H9 (cell line): ENCODE measurements at regions not wholly inside any gene's neighbourhood (a gene's known extent, or its start where the extent isn't known, plus 50 kb on each side); places are given as distances from the start of the nearest gene placed in this dataset.

Experiments used
- DNase-seq: peaks from one replicate; pipeline ENCODE4 v3.0.0-alpha.2; 2017
- H2AFZ ChIP-seq: one replicate; pipeline ENCODE4 v1.6.1; 2013; ENCODE audit warnings: mild to moderate bottlenecking, low read length, control low read depth, moderate library complexity
- H2AK5ac ChIP-seq: 2 replicates; pipeline ENCODE4 v1.6.1; 2013; ENCODE audit warnings: low read length, control low read depth, mixed read lengths; ENCODE audit not compliant: insufficient read length
- H2BK120ac ChIP-seq: one replicate; pipeline ENCODE4 v1.6.1; 2013; ENCODE audit warnings: low read depth, mild to moderate bottlenecking, low read length, control low read depth, inconsistent platforms; ENCODE audit not compliant: poor library complexity, severe bottlenecking
- H2BK12ac ChIP-seq: 2 replicates; pipeline ENCODE4 v1.6.1; 2013; ENCODE audit warnings: low read length, control low read depth, mixed read lengths, low read depth; ENCODE audit not compliant: insufficient read length
- H2BK15ac ChIP-seq: 2 replicates; pipeline ENCODE4 v1.6.1; 2013; ENCODE audit warnings: low read depth, low read length, control low read depth
- H2BK20ac ChIP-seq: one replicate; pipeline ENCODE4 v1.6.1; 2013; ENCODE audit warnings: low read depth, mild to moderate bottlenecking, low read length, control low read depth, inconsistent platforms; ENCODE audit not compliant: poor library complexity, severe bottlenecking
- H2BK5ac ChIP-seq: 2 replicates; pipeline ENCODE4 v1.6.1; 2013; ENCODE audit warnings: low read length, control low read depth, mixed read lengths; ENCODE audit not compliant: insufficient read length
- H3K14ac ChIP-seq: 2 replicates; pipeline ENCODE4 v1.6.1; 2013; ENCODE audit warnings: low read length, control low read depth; ENCODE audit not compliant: insufficient read depth
- H3K18ac ChIP-seq: 2 replicates; pipeline ENCODE4 v1.6.1; 2013; ENCODE audit warnings: low read depth, mild to moderate bottlenecking, mixed read lengths, low read length, control low read depth; ENCODE audit not compliant: insufficient read length
- H3K23ac ChIP-seq: 2 replicates; pipeline ENCODE4 v1.6.1; 2013; ENCODE audit warnings: low read length, control low read depth, mixed read lengths, low read depth; ENCODE audit not compliant: insufficient read length
- H3K23me2 ChIP-seq: 2 replicates; pipeline ENCODE4 v1.6.1; 2013; ENCODE audit warnings: low read depth, mild to moderate bottlenecking, mixed read lengths, low read length, control low read depth; ENCODE audit not compliant: insufficient read length, poor library complexity, severe bottlenecking
- H3K27ac ChIP-seq: 2 replicates; pipeline ENCODE4 v1.5.1; 2013; ENCODE audit warnings: low read length, control low read depth, mixed read lengths, low read depth; ENCODE audit not compliant: insufficient read length
- H3K27me3 ChIP-seq: 2 replicates; pipeline ENCODE4 v1.6.1; 2013; ENCODE audit warnings: low read length, control low read depth, inconsistent platforms; ENCODE audit not compliant: insufficient read depth
- H3K4ac ChIP-seq: 2 replicates; pipeline ENCODE4 v1.6.1; 2013; ENCODE audit warnings: low read depth, mild to moderate bottlenecking, control low read depth, inconsistent platforms, low read length, moderate library complexity
- H3K4me1 ChIP-seq: 2 replicates; pipeline ENCODE4 v1.6.1; 2013; ENCODE audit warnings: low read length, control low read depth, inconsistent platforms; ENCODE audit not compliant: insufficient read depth
- H3K4me2 ChIP-seq: 2 replicates; pipeline ENCODE4 v1.6.1; 2013; ENCODE audit warnings: low read length, control low read depth, mixed read lengths; ENCODE audit not compliant: insufficient read length, insufficient read depth
- H3K56ac ChIP-seq: 2 replicates; pipeline ENCODE4 v1.6.1; 2013; ENCODE audit warnings: low read depth, mild to moderate bottlenecking, mixed read lengths, low read length, control low read depth; ENCODE audit not compliant: insufficient read length
- H3K79me1 ChIP-seq: 2 replicates; pipeline ENCODE4 v1.6.1; 2013; ENCODE audit warnings: low read depth, mild to moderate bottlenecking, moderate library complexity, low read length, control low read depth, inconsistent platforms; ENCODE audit not compliant: insufficient read depth, poor library complexity, severe bottlenecking
- H3K79me2 ChIP-seq: 2 replicates; pipeline ENCODE4 v1.6.1; 2013; ENCODE audit warnings: low read length, control low read depth, inconsistent platforms; ENCODE audit not compliant: insufficient read depth
- H3K9ac ChIP-seq: 2 replicates; pipeline ENCODE4 v1.6.1; 2013; ENCODE audit warnings: low read length, control low read depth, mixed read lengths; ENCODE audit not compliant: insufficient read length; ENCODE audit errors: extremely low read depth
- H3K9me3 ChIP-seq: one replicate; pipeline ENCODE4 v1.6.1; 2013; ENCODE audit warnings: low read depth, low read length, inconsistent platforms; ENCODE audit not compliant: control insufficient read depth
- H3T11ph ChIP-seq: one replicate; pipeline ENCODE4 v1.6.1; 2013; ENCODE audit warnings: mild to moderate bottlenecking, low read length, control low read depth, inconsistent platforms
- H4K20me1 ChIP-seq: one replicate; pipeline ENCODE4 v1.6.1; 2013; ENCODE audit not compliant: control insufficient read depth, insufficient read length, insufficient read depth
- H4K5ac ChIP-seq: 2 replicates; pipeline ENCODE4 v1.6.1; 2013; ENCODE audit warnings: low read depth, mild to moderate bottlenecking, mixed read lengths, low read length, control low read depth; ENCODE audit not compliant: insufficient read length
- H4K8ac ChIP-seq: replicated peaks from 2 replicates; pipeline ENCODE4 v1.6.1; 2013; ENCODE audit warnings: low read length, control low read depth, mixed read lengths, low read depth; ENCODE audit not compliant: insufficient read length
- H4K91ac ChIP-seq: 2 replicates; pipeline ENCODE4 v1.6.1; 2013; ENCODE audit warnings: low read depth, mild to moderate bottlenecking, moderate library complexity, mixed read lengths, low read length, control low read depth; ENCODE audit not compliant: insufficient read length
- H3K27ac Mint-ChIP-seq, 3 experiments: 2 replicates in 2 of 3; 3 replicates in 1 of 3; pipeline ENCODE4 v1.8.0; 2020 to 2021; ENCODE audit warnings: mixed read lengths in 3 of 3, mild to moderate bottlenecking in 1 of 3, moderate library complexity in 1 of 3
- H3K27me3 Mint-ChIP-seq: 2 replicates; pipeline ENCODE4 v1.8.0; 2021; ENCODE audit warnings: low read depth, mild to moderate bottlenecking, moderate library complexity, mixed read lengths
- H3K36me3 Mint-ChIP-seq, 3 experiments: 2 replicates in 2 of 3; 3 replicates in 1 of 3; pipeline ENCODE4 v1.8.0; 2020 to 2021; ENCODE audit warnings: low read depth in 3 of 3, mixed read lengths in 3 of 3; ENCODE audit not compliant: insufficient read depth in 1 of 3
- H3K4me1 Mint-ChIP-seq, 2 experiments: 2 replicates each; pipeline ENCODE4 v1.8.0; 2020; ENCODE audit warnings: mixed read lengths in 2 of 2
- H3K4me3 Mint-ChIP-seq, 2 experiments: 2 replicates in 1 of 2; 3 replicates in 1 of 2; pipeline ENCODE4 v1.8.0; 2020 to 2021; ENCODE audit warnings: mild to moderate bottlenecking in 2 of 2, mixed read lengths in 2 of 2, moderate library complexity in 1 of 2
- H3K9me3 Mint-ChIP-seq, 2 experiments: 2 replicates in 1 of 2; 3 replicates in 1 of 2; pipeline ENCODE4 v1.8.0; 2020; ENCODE audit warnings: mild to moderate bottlenecking in 2 of 2, mixed read lengths in 2 of 2, moderate library complexity in 1 of 2
- WGBS: extraction: QIAGEN DNeasy Blood & Tissue Kit; methylation state at CpG from one replicate; pipeline ENCODE4 v1.1.7; 2013; ENCODE audit warnings: missing lambda C conversion rate, low lambda C conversion rate, mixed read lengths; ENCODE audit not compliant: insufficient read length; ENCODE audit errors: extremely low coverage; 5-methylcytosine and 5-hydroxymethylcytosine counted together
- TF ChIP-seq, protein P1 (sequence below): fragments of 200-600 bp; sonication (generic); conservative IDR thresholded peaks from 3 replicates; pipeline ENCODE4 v1.8.0; 2021; ENCODE audit warnings: antibody characterized with exemption, mild to moderate bottlenecking

DNA sequence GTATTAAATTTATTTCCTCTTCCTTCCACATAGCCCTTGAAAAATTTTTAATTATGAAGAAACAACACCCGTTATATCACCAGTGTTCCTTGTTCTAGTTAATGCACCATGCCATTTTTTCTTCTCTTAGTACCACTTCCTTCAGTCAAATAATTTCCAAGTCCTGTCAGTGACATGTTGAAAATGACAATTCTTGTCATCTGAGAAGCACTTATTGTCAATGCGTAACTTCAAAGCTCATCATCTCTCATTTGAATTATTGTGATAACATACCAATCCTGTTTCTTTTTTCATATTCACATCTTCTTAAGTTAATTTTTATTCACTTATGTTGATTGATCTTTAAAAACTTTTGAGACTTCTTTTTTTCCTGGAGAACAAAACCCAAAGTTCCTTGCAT, 320.4 kb downstream of the ASXL3 start:
- Histone ChIP-seq H2AK5ac (no peak overlapping the region), H4K20me1 (no peaks in the 10 kb centered on the region), H3T11ph (no peak overlapping the region), H2BK12ac (no peak overlapping the region), H2BK15ac (no peak overlapping the region), H3K4me2 (no peak overlapping the region), H3K18ac (no peak overlapping the region), H4K5ac (no peak overlapping the region), H2BK20ac (no peak overlapping the region), H3K27ac (no peak overlapping the region), H3K79me1 (no peaks in the 10 kb centered on the region), H3K27me3 (no peaks in the 10 kb centered on the region), H3K23ac (no peak overlapping the region), H3K56ac (no peak overlapping the region), H3K4ac (no peak overlapping the region), H3K23me2 (no peaks in the 10 kb centered on the region), H3K9ac (no peak overlapping the region), H2AFZ (no peak overlapping the region), H2BK5ac (no peak overlapping the region), H4K91ac (no peak overlapping the region), H3K9me3 (peaks cover 12% of the 10 kb centered on the region), H4K8ac (no peak overlapping the region), H3K4me1 (no peaks in the 10 kb centered on the region), H3K79me2 (no peaks in the 10 kb centered on the region), H2BK120ac (no peak overlapping the region), H3K14ac (no peak overlapping the region)
- no peaks in the 10 kb centered on the region for H3K4me1 Mint-ChIP-seq
- H3K27ac Mint-ChIP-seq, result no peak overlapping the region
- H3K36me3 Mint-ChIP-seq, result peaks cover 4 to 35% (median 12%) of the 10 kb centered on the region in 3 experiments
- no peak for DNase-seq
- TF ChIP-seq, protein P1, sequence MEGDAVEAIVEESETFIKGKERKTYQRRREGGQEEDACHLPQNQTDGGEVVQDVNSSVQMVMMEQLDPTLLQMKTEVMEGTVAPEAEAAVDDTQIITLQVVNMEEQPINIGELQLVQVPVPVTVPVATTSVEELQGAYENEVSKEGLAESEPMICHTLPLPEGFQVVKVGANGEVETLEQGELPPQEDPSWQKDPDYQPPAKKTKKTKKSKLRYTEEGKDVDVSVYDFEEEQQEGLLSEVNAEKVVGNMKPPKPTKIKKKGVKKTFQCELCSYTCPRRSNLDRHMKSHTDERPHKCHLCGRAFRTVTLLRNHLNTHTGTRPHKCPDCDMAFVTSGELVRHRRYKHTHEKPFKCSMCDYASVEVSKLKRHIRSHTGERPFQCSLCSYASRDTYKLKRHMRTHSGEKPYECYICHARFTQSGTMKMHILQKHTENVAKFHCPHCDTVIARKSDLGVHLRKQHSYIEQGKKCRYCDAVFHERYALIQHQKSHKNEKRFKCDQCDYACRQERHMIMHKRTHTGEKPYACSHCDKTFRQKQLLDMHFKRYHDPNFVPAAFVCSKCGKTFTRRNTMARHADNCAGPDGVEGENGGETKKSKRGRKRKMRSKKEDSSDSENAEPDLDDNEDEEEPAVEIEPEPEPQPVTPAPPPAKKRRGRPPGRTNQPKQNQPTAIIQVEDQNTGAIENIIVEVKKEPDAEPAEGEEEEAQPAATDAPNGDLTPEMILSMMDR, result no peak
- no CpG with 5 or more reads among the region's 2 CpGs for WGBS
- no peak overlapping the region for H3K4me3 Mint-ChIP-seq
- H3K27me3 Mint-ChIP-seq, result peaks cover 1% of the 10 kb centered on the region; the same call in 1 of the 2 replicates
- H3K9me3 Mint-ChIP-seq, result peaks cover 32 to 43% of the 10 kb centered on the region in 2 experiments
